Uterus (tissue), 3 donors: ENCODE measurements at regions not wholly inside any gene's neighbourhood (a gene's known extent, or its start where the extent isn't known, plus 50 kb on each side); places are given as distances from the start of the nearest gene placed in this dataset.

Source experiments
- DNase-seq, 2 donors: peaks; one replicate each; pipeline ENCODE4 v3.0.0-alpha.2; 2019 to 2020
- H3K27ac ChIP-seq, 2 donors: fragments of 200-600 bp; sonication (generic); 1 replicate in 1 of 2; 2 replicates in 1 of 2; pipeline ENCODE4 v1.5.1; 2016 to 2018
- H3K27me3 ChIP-seq, 2 donors: fragments of 200-600 bp; sonication (generic); one replicate each; pipeline ENCODE4 v1.5.1; 2018 to 2019; ENCODE audit warnings: control low read depth in 1 of 2
- H3K36me3 ChIP-seq, 2 donors: fragments of 200-600 bp; sonication (generic); one replicate each; pipeline ENCODE4 v1.5.1; 2019; ENCODE audit warnings: control low read depth in 1 of 2
- H3K4me1 ChIP-seq, 2 donors: fragments of 200-600 bp; sonication (generic); one replicate each; pipeline ENCODE4 v1.5.1; 2018 to 2019; ENCODE audit warnings: control low read depth in 1 of 2
- H3K4me3 ChIP-seq, 2 donors: fragments of 200-600 bp; sonication (generic); 1 replicate in 1 of 2; 2 replicates in 1 of 2; pipeline ENCODE4 v1.5.1; 2018 to 2019; ENCODE audit warnings: mild to moderate bottlenecking in 1 of 2
- H3K9me3 ChIP-seq, 2 donors: fragments of 200-600 bp; sonication (generic); one replicate each; pipeline ENCODE4 v1.5.1; 2019; ENCODE audit warnings: control low read depth in 1 of 2
- POLR2A ChIP-seq, 2 donors: fragments of 450-650 bp; IDR thresholded peaks; one replicate each; pipeline ENCODE4 v1.6.1; 2016; ENCODE audit warnings: antibody characterized with exemption in 2 of 2, mild to moderate bottlenecking in 1 of 2, moderate library complexity in 1 of 2
- intact Hi-C: fragments of 100-400 bp; cut with DNase I; formaldehyde crosslinking; loops from one replicate; pipeline ENCODE4 v1.15.1; 2023; ENCODE audit warnings: low total_unique reads
- TF ChIP-seq, protein P1 (sequence below), 4 experiments: fragments of 200-600 bp in 2 of 4; fragments of 450-650 bp in 2 of 4; sonication (generic) in 2 of 4; IDR thresholded peaks; one replicate each; pipeline ENCODE4 v1.5.1; 2016 to 2019; ENCODE audit warnings: antibody characterized with exemption in 4 of 4, mild to moderate bottlenecking in 2 of 4, moderate library complexity in 1 of 4
- donor health status: DM: yes; HTN: yes; CAD: no.

- H3K27me3 ChIP-seq = no peaks in the 10 kb centered on the region
- intact Hi-C loops = no loop called here
- H3K9me3 ChIP-seq = no peaks in the 10 kb centered on the region
- TF ChIP-seq, protein P1, sequence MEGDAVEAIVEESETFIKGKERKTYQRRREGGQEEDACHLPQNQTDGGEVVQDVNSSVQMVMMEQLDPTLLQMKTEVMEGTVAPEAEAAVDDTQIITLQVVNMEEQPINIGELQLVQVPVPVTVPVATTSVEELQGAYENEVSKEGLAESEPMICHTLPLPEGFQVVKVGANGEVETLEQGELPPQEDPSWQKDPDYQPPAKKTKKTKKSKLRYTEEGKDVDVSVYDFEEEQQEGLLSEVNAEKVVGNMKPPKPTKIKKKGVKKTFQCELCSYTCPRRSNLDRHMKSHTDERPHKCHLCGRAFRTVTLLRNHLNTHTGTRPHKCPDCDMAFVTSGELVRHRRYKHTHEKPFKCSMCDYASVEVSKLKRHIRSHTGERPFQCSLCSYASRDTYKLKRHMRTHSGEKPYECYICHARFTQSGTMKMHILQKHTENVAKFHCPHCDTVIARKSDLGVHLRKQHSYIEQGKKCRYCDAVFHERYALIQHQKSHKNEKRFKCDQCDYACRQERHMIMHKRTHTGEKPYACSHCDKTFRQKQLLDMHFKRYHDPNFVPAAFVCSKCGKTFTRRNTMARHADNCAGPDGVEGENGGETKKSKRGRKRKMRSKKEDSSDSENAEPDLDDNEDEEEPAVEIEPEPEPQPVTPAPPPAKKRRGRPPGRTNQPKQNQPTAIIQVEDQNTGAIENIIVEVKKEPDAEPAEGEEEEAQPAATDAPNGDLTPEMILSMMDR (IDR thresholded peaks at IDR 0.05) = no peak
- TF ChIP-seq POLR2A (IDR thresholded peaks at IDR 0.05) = no peak
- H3K4me3 ChIP-seq = no peak overlapping the region
- peak; percentile 21 to 23 for DNase-seq
- peaks cover 0 to 3% of the 10 kb centered on the region in 2 donors for H3K4me1 ChIP-seq
- peak overlapping the region; percentile 49 to 59 for H3K27ac ChIP-seq
- no peaks in the 10 kb centered on the region for H3K36me3 ChIP-seq
Measured at GRCh38 chr22:34917239-34917638, 148.7 kb upstream of the ISX start.

GRCh38 chr22:34931026-34931425 is 134.9 kb upstream of the ISX start:
- DNase-seq = no peak
- TF ChIP-seq, protein P1 (IDR thresholded peaks at IDR 0.05) = no peak
- no peak for TF ChIP-seq POLR2A (IDR thresholded peaks at IDR 0.05)
- intact Hi-C loops = no loop called here
- Histone ChIP-seq H3K4me3 (no peak overlapping the region), H3K27ac (no peak overlapping the region), H3K9me3 (no peaks in the 10 kb centered on the region), H3K4me1 (no peaks in the 10 kb centered on the region), H3K36me3 (no peaks in the 10 kb centered on the region), H3K27me3 (no peaks in the 10 kb centered on the region)

GRCh38 chr22:34934261-34934660 is 131.7 kb upstream of the ISX start:
- Histone ChIP-seq H3K36me3 (no peaks in the 10 kb centered on the region), H3K9me3 (no peaks in the 10 kb centered on the region), H3K27ac (no peak overlapping the region), H3K4me1 (no peaks in the 10 kb centered on the region), H3K4me3 (no peak overlapping the region), H3K27me3 (no peaks in the 10 kb centered on the region)
- no peak for DNase-seq
- TF ChIP-seq, protein P1 (IDR thresholded peaks at IDR 0.05) = no peak
- no peak for TF ChIP-seq POLR2A (IDR thresholded peaks at IDR 0.05)
- intact Hi-C loops = no loop called here

DNA sequence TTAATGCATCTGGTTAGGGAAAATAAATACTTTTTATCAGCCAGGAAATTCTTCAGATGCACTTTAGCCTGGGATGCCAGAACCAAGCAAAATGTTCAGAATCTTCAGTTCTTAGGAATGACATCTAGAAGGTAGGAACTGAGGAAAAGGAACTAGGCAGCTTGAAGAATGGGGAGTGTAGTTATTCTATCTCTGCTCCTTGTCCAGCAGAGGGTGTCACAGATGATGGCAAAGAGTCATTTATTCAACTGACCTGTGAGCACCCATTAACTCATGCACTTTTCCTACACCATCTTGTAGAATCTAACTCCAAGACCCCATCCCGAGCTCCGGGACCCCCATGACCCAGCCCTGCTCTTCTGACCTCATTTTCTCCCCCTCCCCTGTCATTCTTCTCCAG is 122.1 kb upstream of the ISX start:
- intact Hi-C loops = no loop called here
- TF ChIP-seq, protein P1 (IDR thresholded peaks at IDR 0.05) = no peak
- no peak for TF ChIP-seq POLR2A (IDR thresholded peaks at IDR 0.05)
- no peak overlapping the region for H3K4me3 ChIP-seq
- H3K27ac ChIP-seq = no peak overlapping the region
- no peaks in the 10 kb centered on the region for H3K36me3 ChIP-seq
- no peaks in the 10 kb centered on the region for H3K4me1 ChIP-seq
- H3K9me3 ChIP-seq = no peaks in the 10 kb centered on the region
- DNase-seq = no peak
- H3K27me3 ChIP-seq = no peaks in the 10 kb centered on the region

- no peak for DNase-seq
- Histone ChIP-seq H3K27ac (no peak overlapping the region), H3K9me3 (no peaks in the 10 kb centered on the region), H3K27me3 (no peaks in the 10 kb centered on the region), H3K4me1 (peaks cover 0 to 7% of the 10 kb centered on the region in 2 donors), H3K4me3 (no peak overlapping the region), H3K36me3 (no peaks in the 10 kb centered on the region)
- intact Hi-C loops = no loop called here
- TF ChIP-seq, protein P1 (IDR thresholded peaks at IDR 0.05) = no peak
- no peak for TF ChIP-seq POLR2A (IDR thresholded peaks at IDR 0.05)
Measured at GRCh38 chr22:34946339-34946985, 119.5 kb upstream of the ISX start.
